ENCODE measurements at regions not wholly inside any gene's neighbourhood (a gene's known extent, or its start where the extent isn't known, plus 50 kb on each side); places are given as distances from the start of the nearest gene placed in this dataset.

DNA sequence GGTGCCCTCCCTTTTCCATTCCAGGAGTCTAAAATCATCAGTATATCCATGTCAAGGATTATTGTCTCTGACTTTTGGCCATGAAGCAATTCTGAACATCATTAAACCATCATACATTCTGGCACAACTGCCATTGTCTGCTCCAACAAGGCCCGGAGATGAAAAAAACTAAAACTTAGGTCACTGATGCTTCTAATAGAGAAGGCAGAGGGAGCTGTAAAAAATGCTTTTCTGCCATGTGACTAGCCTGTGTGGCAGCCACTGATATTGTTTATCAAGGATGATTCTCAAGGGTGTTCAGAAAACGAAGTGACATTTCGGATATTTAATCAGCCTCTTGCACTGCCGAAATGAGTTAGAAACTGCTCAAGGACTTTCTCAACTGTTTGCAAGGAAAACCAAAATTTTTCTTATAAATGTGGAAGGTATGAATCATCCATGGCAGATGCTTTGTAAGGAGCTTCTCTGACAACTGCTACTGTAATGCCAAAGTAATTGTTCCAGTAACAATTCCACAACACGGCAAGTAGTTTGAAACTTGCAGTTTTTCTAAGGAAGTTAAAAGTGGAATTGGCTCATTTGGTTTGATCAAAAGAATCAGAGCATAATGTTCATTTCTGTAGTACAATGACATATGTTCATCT lies 1076.5 kb upstream of the FLRT2 start:
- TF ChIP-seq, protein P1, sequence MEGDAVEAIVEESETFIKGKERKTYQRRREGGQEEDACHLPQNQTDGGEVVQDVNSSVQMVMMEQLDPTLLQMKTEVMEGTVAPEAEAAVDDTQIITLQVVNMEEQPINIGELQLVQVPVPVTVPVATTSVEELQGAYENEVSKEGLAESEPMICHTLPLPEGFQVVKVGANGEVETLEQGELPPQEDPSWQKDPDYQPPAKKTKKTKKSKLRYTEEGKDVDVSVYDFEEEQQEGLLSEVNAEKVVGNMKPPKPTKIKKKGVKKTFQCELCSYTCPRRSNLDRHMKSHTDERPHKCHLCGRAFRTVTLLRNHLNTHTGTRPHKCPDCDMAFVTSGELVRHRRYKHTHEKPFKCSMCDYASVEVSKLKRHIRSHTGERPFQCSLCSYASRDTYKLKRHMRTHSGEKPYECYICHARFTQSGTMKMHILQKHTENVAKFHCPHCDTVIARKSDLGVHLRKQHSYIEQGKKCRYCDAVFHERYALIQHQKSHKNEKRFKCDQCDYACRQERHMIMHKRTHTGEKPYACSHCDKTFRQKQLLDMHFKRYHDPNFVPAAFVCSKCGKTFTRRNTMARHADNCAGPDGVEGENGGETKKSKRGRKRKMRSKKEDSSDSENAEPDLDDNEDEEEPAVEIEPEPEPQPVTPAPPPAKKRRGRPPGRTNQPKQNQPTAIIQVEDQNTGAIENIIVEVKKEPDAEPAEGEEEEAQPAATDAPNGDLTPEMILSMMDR (conservative IDR thresholded peaks at IDR 0.05; ENCODE audit: low read length), result no peak
- TF ChIP-seq EZH2phosphoT487 (IDR thresholded peaks at IDR 0.05; ENCODE audit: borderline replicate concordance, low read depth, low read length), result no peak

Data from OCI-LY7 (cell line).